Breast epithelium (tissue), 3 donors: ENCODE measurements at regions not wholly inside any gene's neighbourhood (a gene's known extent, or its start where the extent isn't known, plus 50 kb on each side); places are given as distances from the start of the nearest gene placed in this dataset.

Experiments used
- POLR2A ChIP-seq: fragments of 450-650 bp; IDR thresholded peaks from one replicate; pipeline ENCODE4 v1.6.1; 2016; ENCODE audit warnings: antibody characterized with exemption, mild to moderate bottlenecking, moderate library complexity
- POLR2AphosphoS5 ChIP-seq, 3 donors: sonication (generic); formaldehyde crosslinking; IDR thresholded peaks; one replicate each; pipeline ENCODE4 v1.6.1; 2017; ENCODE audit warnings: antibody characterized with exemption in 3 of 3
- TF ChIP-seq, protein P1 (sequence below), 3 donors: fragments of 450-650 bp; IDR thresholded peaks; one replicate each; pipeline ENCODE4 v1.5.1; 2016 to 2017; ENCODE audit warnings: antibody characterized with exemption in 3 of 3, mild to moderate bottlenecking in 3 of 3, moderate library complexity in 3 of 3

DNA sequence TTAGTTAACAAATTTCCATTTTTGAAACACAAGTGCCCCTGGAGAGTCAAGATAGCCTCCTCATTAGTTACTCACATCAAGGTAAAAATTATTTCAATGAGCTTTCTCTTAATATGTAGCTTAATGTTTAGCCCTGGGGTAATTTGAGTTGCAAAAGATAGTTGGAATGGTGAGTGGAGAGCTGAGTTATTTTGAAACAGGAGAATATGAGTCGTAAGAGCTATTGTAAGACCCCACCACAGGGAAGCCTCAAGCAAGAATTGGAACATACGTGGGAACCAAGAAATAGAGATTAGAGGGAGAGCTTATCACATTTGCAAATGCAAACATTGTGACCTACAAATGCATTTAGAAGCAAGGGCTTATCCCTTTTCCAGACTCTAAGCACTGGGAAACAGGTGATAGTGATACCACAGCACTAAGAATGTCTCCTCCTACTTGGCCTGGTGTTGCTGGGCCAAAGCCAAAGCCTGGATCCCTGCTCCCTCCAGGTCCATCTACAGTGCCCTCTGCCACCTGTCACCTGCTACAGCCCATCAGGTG lies 635.1 kb downstream of the PTPRC start:
- TF ChIP-seq, protein P1, sequence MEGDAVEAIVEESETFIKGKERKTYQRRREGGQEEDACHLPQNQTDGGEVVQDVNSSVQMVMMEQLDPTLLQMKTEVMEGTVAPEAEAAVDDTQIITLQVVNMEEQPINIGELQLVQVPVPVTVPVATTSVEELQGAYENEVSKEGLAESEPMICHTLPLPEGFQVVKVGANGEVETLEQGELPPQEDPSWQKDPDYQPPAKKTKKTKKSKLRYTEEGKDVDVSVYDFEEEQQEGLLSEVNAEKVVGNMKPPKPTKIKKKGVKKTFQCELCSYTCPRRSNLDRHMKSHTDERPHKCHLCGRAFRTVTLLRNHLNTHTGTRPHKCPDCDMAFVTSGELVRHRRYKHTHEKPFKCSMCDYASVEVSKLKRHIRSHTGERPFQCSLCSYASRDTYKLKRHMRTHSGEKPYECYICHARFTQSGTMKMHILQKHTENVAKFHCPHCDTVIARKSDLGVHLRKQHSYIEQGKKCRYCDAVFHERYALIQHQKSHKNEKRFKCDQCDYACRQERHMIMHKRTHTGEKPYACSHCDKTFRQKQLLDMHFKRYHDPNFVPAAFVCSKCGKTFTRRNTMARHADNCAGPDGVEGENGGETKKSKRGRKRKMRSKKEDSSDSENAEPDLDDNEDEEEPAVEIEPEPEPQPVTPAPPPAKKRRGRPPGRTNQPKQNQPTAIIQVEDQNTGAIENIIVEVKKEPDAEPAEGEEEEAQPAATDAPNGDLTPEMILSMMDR (IDR thresholded peaks at IDR 0.05), result no peak
- TF ChIP-seq POLR2A (no peak), POLR2AphosphoS5 (IDR thresholded peaks at IDR 0.05) (no peak)
